K562 (cell line): ENCODE measurements at regions not wholly inside any gene's neighbourhood (a gene's known extent, or its start where the extent isn't known, plus 50 kb on each side); places are given as distances from the start of the nearest gene placed in this dataset.

Source experiments
- BRD4 ChIP-seq: fragments of 200-600 bp; sonication (generic); IDR thresholded peaks from 2 replicates; pipeline ENCODE4 v1.6.1; 2017; ENCODE audit warnings: inconsistent platforms
- CXXC5 ChIP-seq: fragments of 250-450 bp; sonication (Bioruptor Pico); IDR thresholded peaks from 2 replicates; pipeline ENCODE4 v1.8.0; 2022; ENCODE audit warnings: inconsistent platforms, mild to moderate bottlenecking, moderate library complexity
- ELF4 ChIP-seq: fragments of 450-650 bp; formaldehyde crosslinking; IDR thresholded peaks from 2 replicates; pipeline ENCODE4 v1.4.0; 2022; ENCODE audit warnings: missing genetic modification characterization
- HINFP ChIP-seq: fragments of 450-650 bp; conservative IDR thresholded peaks from 2 replicates; pipeline ENCODE4 v1.6.1; 2016; ENCODE audit warnings: missing genetic modification characterization, low read depth, mild to moderate bottlenecking, control low read depth, missing compliant biosample characterization
- MECOM ChIP-seq: fragments of 250-450 bp; sonication (Bioruptor Pico); IDR thresholded peaks from 2 replicates; pipeline ENCODE4 v1.8.0; 2022; ENCODE audit warnings: inconsistent platforms
- TRIM28 ChIP-seq: fragments of 450-650 bp; IDR thresholded peaks from 2 replicates; pipeline ENCODE4 v1.6.1; 2017
- XRCC3 ChIP-seq: fragments of 450-650 bp; IDR thresholded peaks from 2 replicates; pipeline ENCODE4 v1.6.1; 2017; ENCODE audit warnings: mild to moderate bottlenecking, moderate library complexity
- ZKSCAN1 ChIP-seq: fragments of 150-350 bp; IDR thresholded peaks from 2 replicates; pipeline ENCODE4 v1.6.1; 2016; ENCODE audit warnings: low read depth, low read length
- ZKSCAN8 ChIP-seq: fragments of 200-800 bp; sonication (Bioruptor generic); IDR thresholded peaks from 2 replicates; pipeline ENCODE4 v1.6.1; 2016; ENCODE audit warnings: missing genetic modification characterization, missing compliant biosample characterization
- ZNF395 ChIP-seq: fragments of 200-800 bp; sonication (Bioruptor generic); IDR thresholded peaks from 2 replicates; pipeline ENCODE4 v1.6.1; 2017; ENCODE audit warnings: missing genetic modification characterization, missing compliant biosample characterization
- TF ChIP-seq, protein P1 (sequence below), 2 experiments: fragments of 450-650 bp; IDR thresholded peaks; 2 replicates each; pipeline ENCODE4 v1.6.1; 2016; ENCODE audit warnings: mild to moderate bottlenecking in 2 of 2, borderline replicate concordance in 1 of 2, low read depth in 1 of 2, moderate library complexity in 1 of 2
- TF ChIP-seq, protein P2 (sequence below), 2 experiments: IDR thresholded peaks; 2 replicates each; pipeline ENCODE4 v1.6.1; 2011; ENCODE audit warnings: borderline replicate concordance in 1 of 2, control low read depth in 1 of 2, low read depth in 1 of 2, low read length in 1 of 2, mild to moderate bottlenecking in 1 of 2, mixed read lengths in 1 of 2, moderate library complexity in 1 of 2; ENCODE audit not compliant: insufficient read depth in 1 of 2, insufficient read length in 1 of 2, poor library complexity in 1 of 2, severe bottlenecking in 1 of 2; ENCODE audit errors: extremely low read depth in 1 of 2

GRCh38 chr7:130912862-130913638 lies 179.0 kb upstream of the KLF14 start (continued):
- TF ChIP-seq HINFP (tag), result no peak
- TF ChIP-seq, protein P1, sequence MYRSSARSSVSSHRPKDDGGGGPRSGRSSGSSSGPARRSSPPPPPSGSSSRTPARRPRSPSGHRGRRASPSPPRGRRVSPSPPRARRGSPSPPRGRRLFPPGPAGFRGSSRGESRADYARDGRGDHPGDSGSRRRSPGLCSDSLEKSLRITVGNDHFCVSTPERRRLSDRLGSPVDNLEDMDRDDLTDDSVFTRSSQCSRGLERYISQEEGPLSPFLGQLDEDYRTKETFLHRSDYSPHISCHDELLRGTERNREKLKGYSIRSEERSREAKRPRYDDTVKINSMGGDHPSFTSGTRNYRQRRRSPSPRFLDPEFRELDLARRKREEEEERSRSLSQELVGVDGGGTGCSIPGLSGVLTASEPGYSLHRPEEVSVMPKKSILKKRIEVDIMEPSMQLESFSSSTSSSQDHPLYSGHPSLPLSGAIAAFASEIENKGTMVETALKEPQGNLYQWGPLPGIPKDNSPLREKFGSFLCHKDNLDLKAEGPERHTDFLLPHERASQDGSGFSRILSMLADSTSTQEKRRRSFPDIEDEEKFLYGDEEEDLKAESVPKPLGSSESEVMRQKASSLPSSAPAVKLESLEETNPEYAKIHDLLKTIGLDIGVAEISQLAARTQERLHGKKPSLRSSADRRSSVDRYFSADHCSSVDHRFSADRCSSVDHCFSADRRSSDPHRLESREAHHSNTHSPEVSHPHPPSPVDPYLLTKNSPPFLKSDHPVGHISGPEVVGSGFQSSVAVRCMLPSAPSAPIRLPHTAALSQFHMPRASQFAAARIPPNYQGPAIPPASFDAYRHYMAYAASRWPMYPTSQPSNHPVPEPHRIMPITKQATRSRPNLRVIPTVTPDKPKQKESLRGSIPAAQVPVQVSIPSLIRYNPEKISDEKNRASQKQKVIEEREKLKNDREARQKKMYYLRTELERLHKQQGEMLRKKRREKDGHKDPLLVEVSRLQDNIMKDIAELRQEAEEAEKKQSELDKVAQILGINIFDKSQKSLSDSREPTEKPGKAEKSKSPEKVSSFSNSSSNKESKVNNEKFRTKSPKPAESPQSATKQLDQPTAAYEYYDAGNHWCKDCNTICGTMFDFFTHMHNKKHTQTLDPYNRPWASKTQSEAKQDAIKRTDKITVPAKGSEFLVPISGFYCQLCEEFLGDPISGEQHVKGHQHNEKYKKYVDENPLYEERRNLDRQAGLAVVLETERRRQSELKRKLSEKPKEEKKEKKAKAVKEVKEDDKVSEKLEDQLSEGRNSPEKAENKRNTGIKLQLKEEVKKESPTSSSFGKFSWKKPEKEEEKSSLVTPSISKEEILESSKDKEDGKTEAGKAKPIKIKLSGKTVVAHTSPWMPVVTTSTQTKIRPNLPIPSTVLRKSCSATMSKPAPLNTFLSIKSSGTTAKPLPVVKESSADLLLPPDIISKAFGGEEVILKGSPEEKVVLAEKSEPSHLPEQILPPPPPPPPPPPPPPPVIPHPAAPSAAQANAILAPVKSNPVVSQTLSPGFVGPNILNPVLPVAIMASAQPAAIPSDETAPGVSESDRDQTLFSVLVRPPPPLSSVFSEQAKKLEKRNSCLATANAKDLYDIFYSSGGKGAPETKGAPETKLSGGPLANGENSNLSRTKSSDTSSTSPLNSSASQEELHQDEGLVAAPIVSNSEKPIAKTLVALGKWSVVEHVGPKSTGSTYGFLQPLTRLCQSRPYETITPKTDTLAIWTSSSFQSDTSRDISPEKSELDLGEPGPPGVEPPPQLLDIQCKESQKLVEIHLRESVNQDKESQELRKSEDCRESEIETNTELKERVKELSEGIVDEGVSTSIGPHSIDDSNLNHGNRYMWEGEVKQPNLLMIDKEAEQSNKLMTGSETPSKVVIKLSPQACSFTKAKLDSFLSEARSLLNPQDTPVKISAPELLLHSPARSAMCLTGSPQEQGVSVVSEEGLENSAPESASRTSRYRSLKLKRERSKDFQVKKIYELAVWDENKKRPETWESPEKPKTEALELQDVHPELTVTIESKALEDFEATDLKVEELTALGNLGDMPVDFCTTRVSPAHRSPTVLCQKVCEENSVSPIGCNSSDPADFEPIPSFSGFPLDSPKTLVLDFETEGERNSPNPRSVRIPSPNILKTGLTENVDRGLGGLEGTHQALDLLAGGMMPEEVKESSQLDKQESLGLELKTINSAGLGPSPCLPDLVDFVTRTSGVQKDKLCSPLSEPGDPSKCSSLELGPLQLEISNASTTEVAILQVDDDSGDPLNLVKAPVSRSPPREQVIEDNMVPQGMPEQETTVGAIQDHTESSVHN (IDR thresholded peaks at IDR 0.05; ENCODE audit: borderline replicate concordance in 1 of 2, low read depth in 1 of 2), result peak in 1 of 2 experiments; percentile 48; a peak in 1 of 4 replicates
- TF ChIP-seq, protein P2, sequence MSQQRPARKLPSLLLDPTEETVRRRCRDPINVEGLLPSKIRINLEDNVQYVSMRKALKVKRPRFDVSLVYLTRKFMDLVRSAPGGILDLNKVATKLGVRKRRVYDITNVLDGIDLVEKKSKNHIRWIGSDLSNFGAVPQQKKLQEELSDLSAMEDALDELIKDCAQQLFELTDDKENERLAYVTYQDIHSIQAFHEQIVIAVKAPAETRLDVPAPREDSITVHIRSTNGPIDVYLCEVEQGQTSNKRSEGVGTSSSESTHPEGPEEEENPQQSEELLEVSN (IDR thresholded peaks at IDR 0.05; ENCODE audit: borderline replicate concordance in 1 of 2, extremely low read depth in 1 of 2, insufficient read depth in 1 of 2, insufficient read length in 1 of 2, low read depth in 1 of 2, low read length in 1 of 2, poor library complexity in 1 of 2, severe bottlenecking in 1 of 2), result peak; percentile 27 to 78
- peak; percentile 25; the same call in 1 of the 2 replicates for TF ChIP-seq ZKSCAN8 (CRISPR knock-in tag)
- peak; percentile 87; the same call in 1 of the 2 replicates for TF ChIP-seq ZNF395 (CRISPR knock-in tag)
- peak; percentile 44 for TF ChIP-seq CXXC5 (CRISPR knock-in tag)
- TF ChIP-seq ZKSCAN1, result no peak
- TF ChIP-seq XRCC3, result no peak
- TF ChIP-seq MECOM (CRISPR knock-in tag), result 0 out of 2 replicates have a peak, but pooled peaks have one; percentile 45
- 0 out of 2 replicates have a peak, but pooled peaks have one; percentile 26 for TF ChIP-seq BRD4
- TF ChIP-seq ELF4 (CRISPR knock-in tag), result no peak; the same call in 1 of the 2 replicates
- no peak for TF ChIP-seq TRIM28
